GM12865 (cell line): ENCODE measurements at regions not wholly inside any gene's neighbourhood (a gene's known extent, or its start where the extent isn't known, plus 50 kb on each side); places are given as distances from the start of the nearest gene placed in this dataset.
"Not testable (repeated sequence)": the region's sequence is repeated elsewhere in the genome, so short reads cannot be mapped to it uniquely, and the experiment has no call there.

Source experiments
- DNase-seq: peaks from one replicate; pipeline ENCODE4 v3.0.0; 2010; ENCODE audit warnings: low read depth
- H3K4me3 ChIP-seq: 2 replicates; pipeline ENCODE4 v1.5.1; 2011; ENCODE audit warnings: mild to moderate bottlenecking, low read depth, low read length, control low read depth
- CTCF ChIP-seq: IDR thresholded peaks from 2 replicates; pipeline ENCODE4 v1.5.1; 2011; ENCODE audit warnings: low read length, control low read depth, low read depth, inconsistent platforms; ENCODE audit not compliant: insufficient read depth; ENCODE audit errors: missing control alignments

DNA sequence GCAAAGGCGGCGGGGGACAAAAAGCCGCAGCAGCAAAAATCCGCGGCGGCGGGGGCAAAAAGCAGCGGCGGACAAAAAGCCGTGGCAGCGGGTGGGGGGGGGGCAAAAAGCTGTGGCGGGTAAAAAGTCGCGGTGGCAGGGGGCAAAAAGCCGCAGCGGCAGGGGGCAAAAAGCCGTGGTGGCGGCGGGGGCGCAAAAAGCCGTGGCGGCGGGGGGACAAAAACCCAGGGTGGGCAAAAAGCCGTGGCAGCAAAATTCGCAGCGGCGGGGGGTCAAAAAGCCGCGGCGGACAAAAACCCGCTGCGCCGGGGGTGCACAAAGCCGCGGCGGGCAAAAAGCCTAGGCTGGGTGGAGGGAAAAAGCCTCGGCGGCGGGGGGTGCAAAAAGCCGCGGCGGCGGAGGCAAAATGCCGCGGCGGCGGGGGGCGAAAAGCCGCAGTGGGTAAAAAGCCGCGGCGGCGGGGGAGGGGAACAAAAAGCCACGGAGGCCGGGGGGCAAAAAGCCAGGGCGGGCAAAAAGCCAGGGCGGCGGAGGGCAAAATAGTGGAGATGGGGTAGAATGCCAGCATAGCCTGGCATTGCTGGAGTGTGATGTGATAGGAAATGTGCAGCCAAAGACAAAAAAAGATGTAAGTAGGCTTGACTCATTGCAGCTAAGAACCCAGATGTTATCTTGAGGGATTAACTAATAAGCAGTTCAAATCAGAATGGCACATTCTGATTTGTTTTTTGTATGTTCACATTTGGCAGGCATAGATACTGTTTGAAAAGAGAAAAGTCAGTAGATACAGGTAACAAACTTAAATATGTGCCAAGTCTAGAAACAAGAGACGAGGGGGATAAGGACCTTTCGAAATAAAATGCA lies 1076.3 kb downstream of the RPIA start:
- no peak for DNase-seq
- H3K4me3 ChIP-seq = no peak overlapping the region
- no peak for TF ChIP-seq CTCF

DNA sequence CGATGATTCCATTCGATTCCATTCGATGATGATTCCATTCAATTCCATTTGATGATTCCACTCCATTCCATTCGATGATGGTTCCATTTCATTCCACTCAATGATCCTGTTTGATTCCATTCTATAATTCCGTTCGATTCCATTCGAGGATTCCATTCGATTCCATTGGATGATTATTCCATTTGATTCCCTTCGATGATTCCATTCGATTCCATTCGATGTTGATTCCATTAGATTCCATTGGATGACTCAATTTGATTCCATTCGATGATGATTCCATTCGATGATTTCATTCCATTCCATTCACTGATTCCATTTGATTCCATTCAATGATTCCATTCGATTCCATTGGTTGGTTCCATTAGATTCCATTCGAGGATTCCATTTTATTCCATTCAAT lies 1084.4 kb downstream of the RPIA start:
- no peak for DNase-seq
- H3K4me3 ChIP-seq = no peak overlapping the region
- TF ChIP-seq CTCF = no peak

DNA sequence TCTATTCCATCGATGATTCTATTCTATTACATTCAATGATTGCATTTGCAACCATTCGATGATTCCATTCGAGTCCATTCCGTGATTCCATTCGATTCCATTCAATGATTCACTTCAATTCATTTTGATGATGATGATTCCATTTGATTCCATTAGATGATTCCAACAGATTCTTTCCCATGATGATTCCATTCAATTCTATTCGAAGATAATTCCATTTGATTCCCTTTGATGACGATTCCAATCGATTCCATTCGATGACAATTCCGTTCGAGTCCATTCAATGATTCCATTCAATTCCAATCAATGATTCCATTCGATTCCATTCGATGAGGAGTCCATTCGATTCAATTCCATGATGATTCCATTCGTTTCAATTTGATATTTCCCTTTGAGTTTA lies 1088.8 kb downstream of the RPIA start:
- no peak overlapping the region for H3K4me3 ChIP-seq
- no peak for TF ChIP-seq CTCF
- DNase-seq = no peak

- no peak for TF ChIP-seq CTCF
- DNase-seq = no peak
- H3K4me3 ChIP-seq = no peak overlapping the region
These were observed 1090.5 kb downstream of the RPIA start for GRCh38 chr2:89781962-89782361.

DNA sequence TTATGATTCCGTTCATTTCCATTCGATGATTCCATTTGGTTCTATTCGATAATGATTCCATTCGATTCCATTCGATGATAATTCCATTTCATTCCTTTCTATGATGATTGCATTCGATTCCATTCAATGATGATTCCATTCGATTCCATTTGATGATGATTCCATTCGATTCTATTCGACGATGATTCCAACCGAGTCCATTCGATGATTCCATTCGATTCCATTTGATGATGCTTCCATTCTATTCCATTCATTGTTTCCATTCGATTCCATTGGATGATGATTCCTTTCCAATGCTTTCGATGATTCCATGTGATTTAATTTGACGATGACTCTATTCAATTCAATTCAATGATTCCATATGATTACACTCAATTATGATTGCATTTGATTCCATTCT lies 1093.5 kb downstream of the RPIA start:
- no peak for TF ChIP-seq CTCF
- no peak for DNase-seq
- H3K4me3 ChIP-seq = no peak overlapping the region

- DNase-seq, H3K4me3 ChIP-seq: not testable (repeated sequence)
These were observed 1094.1 kb downstream of the RPIA start for GRCh38 chr2:89785528-89785927.

- H3K4me3 ChIP-seq, DNase-seq: not testable (repeated sequence)
These were observed 1095.2 kb downstream of the RPIA start for GRCh38 chr2:89786642-89787041.

DNA sequence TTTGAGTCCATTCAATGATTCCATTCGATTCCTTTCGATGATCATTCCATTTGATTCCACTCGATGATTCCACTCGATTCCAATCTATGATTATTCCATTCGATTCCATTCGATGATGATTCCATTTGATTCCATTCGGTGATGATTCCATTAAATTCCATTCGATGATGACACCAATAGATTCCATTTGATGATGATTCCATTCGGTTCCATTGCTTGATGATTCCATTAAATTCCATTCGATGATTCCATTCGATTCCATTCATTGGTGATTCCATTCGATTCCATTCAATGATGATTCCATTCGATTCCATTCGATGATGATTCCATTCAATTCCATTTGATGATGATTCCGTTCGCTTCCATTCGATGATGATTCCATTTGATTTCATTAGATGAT lies 1104.1 kb downstream of the RPIA start:
- not testable (repeated sequence) for DNase-seq, H3K4me3 ChIP-seq
